ENCODE measurements at regions not wholly inside any gene's neighbourhood (a gene's known extent, or its start where the extent isn't known, plus 50 kb on each side); places are given as distances from the start of the nearest gene placed in this dataset.

DNA sequence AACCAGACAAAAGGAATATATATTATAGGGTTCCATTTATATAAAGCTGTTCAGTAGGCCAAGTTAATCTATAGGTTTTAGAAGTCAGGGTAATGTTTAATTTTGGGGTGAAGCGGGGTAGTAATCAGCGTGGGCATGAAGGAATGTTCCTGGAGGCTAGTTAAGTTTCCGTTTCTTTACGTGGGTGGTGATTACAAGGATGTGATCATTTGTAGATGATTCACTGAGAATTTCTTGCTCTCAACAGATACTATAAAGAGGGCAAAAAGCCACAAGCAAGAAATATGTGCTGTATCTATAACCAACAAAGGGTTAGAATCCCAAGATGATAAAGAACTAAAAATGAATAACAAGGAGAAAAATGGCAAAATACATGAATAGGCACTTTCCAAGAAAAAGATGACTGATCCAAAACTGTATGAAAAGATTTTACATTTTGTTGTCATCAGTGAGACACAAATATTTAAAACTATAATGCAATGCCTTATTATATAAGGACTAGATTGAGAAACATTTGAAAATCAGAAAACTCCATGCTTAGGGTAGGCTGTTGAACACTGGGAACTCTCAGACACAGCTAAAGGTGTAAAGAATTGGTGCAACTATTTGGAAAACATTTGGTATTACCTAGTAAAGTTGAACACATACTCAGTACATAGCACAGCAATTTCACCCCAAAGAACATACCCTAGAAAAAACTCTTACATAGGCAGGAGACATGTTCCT, 224.3 kb upstream of the S1PR3 start:
- DNase-seq, result peak; percentile 87

DNA sequence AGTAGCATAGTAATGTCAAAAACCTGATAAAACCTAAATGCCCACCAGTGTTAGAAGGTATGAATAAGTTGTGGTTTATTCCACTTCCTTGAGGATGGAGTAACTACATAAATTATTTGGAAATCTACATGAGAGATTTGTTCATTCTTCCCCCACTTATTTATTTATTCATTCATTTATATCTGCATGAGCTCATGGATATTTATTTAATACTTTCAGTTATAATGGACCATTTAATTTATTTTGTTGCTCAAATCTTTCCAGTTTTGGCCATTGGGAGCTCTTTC, 223.8 kb upstream of the S1PR3 start:
- no peak for DNase-seq

DNA sequence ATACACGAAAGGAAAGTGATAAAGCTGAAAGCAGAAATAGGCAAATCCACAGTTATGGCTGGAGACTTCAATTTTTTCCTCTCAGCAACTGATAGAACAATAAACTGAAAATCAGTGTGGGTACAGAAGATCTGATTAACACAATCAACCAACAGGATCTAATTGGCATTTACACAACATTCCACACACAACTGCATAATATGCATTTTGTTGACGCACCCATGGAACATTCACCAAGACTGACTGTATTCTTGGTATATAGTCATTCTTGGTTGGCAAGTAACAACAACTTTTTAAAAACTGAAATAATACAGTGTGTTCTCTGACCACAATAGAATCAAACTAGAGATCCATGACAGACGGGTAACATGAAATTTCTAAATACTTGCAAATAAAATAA, 218.7 kb upstream of the S1PR3 start:
- no peak for DNase-seq

DNA sequence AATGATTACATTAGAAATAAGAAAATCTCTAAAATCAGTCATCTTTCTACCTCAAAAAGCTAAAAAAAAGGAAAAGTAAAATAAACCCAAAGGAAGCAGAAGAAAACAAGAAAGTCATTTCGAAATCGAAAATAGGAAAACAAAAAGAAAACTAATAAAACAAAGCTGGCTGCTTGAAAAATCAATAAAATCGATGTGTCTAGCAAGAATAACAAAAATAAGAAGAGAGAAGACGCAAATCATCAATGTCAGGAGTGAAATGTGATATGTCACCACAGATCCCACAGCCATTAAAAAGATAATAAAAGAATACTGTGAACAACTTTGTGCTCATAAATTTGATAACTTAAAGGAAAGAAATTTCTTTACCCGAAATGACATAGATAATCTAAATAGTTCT, 218.1 kb upstream of the S1PR3 start:
- DNase-seq, result no peak

DNA sequence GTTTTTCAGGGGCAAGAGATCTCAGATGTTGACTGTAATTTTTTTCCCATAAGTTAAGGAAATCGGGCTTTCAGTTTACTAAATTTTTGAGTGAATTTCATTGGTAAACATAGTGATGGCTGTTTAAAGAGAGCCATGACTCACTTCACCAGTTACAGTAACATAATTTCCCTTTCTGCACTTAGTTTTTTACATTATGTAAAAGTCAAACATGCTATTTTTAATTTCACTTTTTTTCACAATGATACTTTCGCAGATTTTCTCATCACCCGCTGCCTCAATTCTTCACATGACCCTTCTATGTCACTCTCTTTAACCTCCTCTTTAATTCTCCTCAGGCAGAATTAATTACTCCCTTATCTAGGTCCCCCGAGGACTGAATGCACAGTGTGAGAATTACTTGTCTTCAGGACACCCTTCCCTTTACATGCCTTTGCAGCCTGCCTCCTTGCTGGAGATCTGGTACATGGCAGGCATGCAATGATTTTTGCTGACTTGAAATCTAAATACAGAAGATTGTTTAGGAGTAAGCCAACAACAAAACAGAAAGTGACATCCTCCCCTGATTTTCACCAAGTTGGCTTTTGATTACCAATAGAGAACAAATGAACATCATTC, 217.5 kb upstream of the S1PR3 start:
- DNase-seq, result no peak

DNA sequence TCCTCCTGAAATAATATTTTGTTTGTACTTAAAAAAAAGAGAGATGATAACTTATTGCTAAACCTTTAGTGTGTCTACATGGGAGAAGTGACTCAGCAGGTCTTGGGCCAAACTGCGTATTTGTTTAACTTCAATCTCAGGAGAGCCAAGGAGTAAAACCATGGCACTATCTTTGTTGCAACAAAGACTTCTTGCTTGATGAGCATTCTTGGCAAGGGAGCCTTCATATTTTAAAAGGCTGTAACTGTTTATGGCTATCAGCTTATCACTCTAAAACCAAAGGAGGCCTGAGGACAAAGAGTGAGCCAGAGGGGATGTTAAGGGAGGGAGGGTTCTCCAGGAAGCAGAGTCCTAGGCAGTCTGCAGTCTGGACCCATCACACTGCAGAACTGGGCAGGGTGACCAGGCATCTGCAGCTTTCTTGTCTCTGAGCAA, 216.2 kb upstream of the S1PR3 start:
- DNase-seq, result peak; percentile 85

DNA sequence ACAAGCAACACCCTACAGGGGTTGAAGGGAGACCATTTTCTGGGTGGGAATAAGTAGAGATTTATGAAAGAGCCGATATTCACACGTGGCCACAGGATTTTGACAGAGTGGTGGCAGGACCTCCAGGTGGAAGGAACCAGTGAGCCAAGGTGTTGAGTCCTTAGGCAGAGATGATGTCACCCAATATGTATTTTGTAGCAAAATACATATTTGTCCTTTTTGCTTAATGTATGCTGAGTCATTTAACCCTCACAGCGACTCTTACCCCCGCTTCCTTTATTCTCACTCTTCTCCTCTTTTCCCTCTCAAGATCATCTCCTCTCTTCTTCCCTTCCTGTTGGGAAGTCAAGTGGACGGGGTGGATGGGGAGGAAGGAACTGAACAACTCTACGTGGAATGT, 215.7 kb upstream of the S1PR3 start:
- DNase-seq, result peak; percentile 53

DNA sequence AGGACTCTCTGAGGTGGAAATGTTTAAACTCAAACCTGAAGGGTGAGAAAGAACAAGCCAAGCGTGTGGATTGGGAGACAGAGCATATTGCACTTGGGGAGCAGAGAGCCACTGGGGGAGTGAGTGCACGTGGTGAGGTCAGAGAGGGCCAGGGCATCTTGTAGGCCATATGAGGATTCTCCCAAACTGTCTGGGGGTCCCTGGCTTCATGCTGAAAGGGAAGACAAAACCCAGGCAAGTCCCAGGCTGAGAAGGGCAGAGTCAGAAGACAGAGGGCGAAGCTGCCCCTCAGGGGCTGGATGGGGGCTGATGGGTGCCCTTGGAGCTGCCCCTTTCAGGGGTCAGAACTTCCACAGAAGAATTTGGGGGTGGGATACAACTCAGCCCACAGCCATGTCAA, 215.3 kb upstream of the S1PR3 start:
- no peak for DNase-seq

DNA sequence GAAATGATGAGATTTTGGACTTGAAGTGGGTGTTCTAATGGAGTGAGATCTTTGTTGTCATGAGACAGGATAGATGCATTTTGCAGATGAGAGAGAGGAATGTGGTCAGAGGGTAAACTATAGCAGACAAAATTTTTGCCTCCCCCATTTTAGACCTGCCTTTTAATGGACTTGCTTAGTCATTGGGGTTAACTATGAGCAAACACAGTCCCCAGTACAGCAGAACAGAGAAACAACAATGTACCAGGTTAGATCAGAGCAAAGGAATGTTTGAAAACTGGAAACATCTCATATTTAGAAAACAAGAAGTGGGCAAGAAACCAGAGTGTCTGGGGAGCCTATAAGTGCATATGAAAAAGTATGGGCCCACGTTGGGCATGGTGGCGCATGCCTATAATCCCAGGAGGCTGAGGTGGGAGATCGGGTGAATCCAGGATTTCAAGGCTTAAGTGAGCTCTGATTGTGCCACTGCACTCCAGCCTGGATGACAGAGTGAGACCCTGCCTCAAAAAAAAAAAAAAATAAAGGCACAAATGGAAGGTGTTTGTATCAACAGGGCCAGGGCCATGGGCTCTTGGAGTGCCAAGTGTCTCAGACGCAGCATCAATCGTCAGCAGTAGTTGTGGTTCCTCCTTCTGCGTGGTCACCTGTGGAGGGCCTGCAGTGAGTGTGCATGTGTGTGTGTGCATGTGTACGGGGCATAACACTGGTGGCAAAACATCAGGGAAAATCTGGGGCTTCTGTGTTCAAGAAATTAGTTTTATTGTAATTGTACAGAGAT, 214.4 kb upstream of the S1PR3 start:
- peak; percentile 93 for DNase-seq

DNA sequence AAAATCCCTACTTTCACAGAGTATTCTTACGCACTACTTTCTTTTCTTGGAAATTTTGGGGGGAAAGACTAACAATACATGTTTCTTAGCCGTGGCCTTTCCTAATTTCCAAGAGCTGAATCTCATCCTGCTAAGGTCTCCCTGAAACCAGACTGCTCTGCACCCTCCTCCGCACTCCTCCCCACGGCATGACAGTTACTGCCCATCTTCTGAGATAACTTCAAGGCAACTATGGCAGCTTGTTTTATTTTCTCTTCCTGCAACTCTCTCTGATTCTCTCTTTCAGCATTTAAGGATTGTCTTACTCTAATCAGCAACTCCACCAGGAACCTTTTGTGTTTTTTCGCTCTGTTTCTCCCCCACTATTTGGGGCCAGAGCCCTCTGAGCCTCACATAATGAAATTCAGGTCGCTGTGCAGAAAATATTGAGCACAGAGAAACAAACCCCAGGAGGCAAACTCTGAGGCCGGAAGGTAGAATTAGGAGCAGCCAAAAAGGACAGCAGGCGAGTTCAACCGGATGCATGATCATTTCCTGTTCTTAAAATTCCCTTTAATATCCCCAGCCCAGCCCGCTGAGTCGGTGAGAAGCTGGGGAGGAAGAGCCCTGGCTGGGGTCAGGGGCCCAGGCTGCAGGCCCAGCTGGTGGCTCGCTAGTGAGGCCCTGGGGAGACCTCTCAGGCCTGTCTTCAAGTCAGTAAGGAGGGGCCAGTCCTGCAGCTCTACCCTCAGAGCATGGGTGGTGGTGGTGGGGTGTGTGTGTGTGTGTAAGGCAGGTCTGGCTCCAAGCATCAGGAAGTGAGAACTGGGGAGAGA, 213.6 kb upstream of the S1PR3 start:
- peak; percentile 67 for DNase-seq

DNA sequence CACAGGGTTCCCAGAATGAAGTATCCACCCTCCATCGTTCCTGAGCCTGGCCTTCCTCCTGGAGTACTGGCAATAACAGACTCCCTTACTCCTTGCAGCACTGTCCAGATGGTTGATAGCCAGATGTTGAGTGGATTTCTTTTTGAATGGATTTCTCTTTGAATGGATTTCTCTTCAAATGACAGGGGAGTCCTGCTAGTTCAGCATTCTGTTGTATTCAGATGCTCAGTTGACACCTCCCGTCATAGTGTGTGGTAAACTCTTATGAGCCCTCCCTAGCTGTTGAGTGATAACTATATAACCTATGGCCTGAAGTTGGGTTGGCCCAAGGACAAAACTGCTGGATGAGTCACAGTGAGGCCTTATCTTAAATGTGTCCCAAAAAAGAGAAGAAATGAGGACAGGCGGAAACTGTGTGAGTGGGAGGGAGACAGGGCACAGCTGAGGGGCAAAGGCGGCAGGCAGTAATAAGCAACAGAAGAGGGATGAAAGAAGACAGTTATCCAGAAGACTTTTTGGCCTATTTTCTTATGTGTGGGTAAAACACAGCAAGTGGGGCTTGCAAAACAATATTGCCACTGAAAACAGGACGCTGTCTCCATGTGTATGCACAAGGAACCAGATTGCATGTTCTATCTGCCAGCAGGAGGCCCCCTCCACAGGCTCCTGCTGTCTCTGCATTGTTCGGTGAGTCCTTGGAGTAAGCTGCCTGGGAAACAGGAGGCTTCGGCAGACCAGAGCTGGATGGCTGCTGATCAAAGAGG, 209.5 kb upstream of the S1PR3 start:
- no peak for DNase-seq

DNA sequence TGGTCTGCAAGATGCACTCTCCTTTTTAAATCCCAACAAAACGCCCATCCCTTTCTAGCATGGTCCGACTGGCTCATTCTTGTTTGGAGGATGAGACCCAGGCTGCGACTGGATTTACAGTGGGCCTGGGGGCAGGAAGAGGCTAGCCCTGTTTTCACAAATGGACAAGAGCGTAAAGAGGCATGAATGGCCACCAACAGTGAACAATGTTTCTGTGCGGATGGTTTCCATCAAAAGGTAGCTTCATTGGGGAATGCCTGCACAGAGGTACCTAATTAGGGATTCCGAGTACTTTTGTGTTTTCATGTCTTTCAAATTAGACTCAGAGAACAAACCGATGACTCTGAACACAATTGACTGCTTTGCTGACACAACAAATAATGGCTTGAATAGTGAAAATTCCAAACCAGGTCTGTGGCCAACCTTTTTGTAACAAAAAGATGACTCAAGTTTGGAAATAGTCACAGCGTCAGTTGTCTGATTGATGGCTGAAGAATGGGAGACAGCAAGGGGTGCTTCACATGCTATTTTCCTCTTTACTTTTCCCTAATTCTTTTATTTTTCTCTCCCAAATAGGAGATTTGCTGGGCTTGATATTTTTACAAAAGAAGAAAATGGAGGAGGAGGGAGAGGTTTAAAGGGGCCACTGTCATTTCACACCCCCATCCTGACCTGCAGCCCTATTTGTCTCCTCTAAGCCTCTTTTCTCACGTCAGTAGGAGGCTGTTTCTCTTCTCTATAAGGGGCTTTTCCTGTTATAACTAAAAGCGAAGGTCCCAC, 208.1 kb upstream of the S1PR3 start:
- no peak for DNase-seq

DNA sequence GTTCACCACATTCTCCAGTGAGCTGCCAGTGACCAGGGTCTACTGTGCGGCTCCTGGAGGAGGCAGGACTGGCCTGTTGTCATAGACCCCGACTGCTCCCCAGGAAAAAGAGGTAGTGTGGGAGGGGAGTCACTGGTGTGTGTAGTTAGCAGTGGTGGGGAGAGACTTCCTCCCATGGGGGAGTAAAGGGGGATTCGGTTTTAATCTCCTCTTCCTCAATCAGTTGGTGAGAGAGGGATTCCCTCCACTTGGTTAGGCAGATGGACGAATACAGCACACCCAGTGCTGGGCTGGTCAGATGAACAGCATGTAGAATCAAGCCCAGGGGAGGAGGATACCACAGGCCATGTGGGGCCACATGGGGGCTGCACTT, 207.6 kb upstream of the S1PR3 start:
- no peak for DNase-seq

DNA sequence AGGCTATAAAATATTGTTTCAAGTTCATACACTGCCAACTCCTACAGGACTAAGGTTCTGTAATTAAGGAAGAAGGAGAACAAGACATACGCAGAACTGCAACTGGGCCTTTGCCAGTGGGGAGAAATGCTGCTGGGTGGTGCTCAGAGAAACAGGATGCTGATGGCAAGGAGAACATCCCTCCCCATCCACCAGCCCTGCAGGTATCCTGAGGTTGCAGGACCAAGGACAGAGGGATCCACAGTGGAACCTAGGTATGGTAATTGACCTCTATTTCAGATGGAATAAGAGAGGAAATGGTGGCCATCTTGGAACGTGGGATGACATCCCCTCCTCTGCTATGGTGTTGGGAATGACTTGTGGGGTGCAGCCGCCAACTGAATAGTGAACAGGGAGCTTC, 206.3 kb upstream of the S1PR3 start:
- no peak for DNase-seq

DNA sequence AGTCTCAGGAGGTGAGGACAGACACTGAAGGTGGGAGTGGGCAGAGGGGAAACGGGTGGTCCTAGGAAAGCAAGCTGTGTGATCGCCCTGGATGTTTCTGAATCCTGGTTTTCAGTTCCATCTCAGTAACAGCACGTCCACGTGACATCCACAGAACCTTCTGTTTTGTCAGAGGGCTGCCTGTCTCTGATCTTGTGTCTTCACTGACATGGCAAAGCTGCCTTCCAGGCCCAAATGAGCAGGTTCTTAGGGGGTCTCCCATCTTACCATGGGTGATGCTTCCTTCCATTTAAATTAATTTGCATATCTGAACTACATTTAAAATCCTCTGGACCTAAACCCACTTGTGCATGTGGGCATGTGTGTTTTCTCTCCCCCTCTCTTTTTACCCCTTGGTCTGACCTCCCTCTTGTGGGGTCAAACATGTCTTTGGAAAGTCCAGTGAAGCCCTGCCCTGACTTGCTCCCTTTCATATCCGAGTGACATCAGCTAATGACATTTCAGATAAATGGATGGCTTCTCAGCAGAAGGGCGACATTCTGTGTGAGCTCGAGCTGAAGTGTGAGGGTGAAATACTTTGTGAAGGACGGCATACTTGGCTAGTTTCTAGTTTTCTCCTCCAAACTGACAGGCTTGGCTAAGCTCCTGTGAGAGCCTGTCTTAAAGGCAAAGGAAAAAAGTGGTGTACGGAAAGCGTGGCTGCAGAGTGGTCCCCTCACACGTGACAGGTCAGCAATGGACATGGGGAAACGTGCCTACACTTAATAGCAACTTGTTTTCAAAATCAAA, 204.8 kb upstream of the S1PR3 start:
- DNase-seq, result no peak

DNA sequence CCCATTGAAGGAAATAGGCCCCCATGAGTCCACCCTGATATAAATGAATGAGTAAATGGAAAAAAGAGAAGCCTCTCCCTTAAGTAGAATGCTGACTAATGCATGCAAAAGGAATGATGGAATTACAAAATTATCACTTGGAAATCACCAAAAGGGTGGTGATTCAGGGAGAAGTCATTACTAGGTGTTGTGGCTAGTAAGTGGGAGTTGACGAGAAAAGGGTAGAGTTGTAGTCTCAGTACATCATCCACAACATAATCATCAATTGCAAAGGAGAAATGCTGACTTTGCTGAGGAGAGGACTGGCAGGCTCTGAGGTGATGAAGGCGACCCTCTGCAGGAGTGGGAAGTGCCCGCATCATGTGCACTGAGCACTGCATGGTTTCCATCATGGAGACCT, 201.5 kb upstream of the S1PR3 start:
- DNase-seq, result no peak

DNA sequence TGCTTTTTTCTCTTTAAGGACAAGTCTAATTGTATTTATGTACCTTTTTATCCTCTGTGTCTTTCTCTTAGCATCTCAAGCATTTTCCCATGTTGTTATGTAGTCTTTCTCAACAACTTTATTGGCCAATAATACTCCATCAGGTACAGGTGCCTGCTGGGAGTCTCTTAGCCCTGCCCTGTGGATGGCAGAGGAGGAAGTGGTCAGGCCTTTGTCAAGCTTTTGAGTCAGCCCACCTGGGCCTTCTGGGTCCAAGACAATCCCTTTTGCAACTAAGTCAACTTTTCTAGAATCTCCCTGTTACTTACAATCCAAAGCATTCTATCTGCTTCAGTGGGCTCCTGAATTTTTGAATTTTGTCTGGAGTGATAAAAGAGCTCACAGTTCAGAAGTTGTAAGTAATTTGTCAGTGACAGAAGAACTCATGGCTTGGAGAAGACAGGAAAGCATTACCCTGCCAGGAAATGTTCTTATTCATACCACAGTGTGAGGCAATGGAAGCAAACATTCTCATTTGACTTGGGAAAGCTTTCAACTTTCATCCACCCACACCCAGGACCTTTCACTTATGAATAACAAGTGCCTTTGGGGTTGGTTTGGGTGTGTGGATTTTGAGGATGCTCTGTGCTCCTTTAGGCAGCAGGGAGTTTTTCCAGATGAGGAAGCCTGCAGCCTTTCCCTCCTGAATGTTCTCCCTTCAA, 200.0 kb upstream of the S1PR3 start:
- peak; percentile 71 for DNase-seq

DNA sequence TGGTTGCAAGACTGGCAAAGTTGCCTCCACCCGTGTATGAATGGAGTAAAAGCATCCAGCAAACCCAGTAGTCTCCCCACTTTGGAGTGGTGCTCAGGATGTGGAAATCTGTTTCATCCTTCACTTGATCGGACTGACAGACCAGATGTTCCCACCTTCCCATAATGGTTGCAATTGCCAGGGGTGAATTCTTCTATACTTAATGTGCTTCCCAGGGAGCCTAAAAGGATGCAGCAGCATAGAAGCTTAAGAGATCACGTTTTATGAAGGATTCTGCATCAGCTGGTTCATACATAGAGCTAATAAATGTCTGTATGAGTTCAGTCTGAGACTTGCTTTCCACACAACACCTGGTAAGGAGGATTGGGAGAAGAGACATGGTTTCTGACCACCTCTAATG, 198.8 kb upstream of the S1PR3 start:
- no peak for DNase-seq

DNA sequence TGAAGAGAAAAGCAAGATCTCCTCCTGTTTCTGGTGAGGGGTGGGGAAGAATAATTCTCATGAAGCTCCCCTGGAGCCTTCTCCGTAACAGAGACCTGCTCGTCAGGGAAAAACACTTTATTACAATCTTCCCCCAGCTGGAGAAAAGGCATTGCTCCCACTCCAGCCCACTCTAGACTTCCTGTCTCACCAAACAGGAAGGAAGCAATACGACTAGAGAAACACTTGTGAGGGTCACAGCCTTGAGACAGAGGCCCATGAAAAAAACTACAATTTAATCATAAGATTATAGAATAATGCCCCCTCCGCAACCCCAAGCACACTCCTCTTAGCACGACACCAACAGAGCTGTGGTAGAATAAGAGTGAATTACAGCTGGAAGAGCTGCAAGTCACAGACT, 197.2 kb upstream of the S1PR3 start:
- DNase-seq, result no peak

DNA sequence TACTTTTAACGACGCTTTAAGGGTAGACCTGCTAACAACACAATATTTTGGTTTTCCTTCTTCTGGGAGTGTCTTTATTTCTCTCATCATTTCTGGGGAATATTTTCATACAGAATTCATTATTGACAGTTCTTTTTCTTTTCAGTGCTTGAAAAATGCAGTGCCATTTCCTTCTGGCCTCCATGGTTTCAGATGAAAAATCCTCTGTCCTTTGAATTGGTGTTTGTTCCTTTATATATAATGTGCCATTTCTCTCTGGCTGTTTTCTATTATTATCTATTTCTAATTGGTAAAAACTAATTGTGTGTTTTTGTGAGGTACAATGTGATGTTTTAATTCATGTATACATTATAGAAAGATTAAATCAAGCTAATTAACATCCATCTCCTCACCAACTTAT, 194.3 kb upstream of the S1PR3 start:
- DNase-seq, result no peak

DNA sequence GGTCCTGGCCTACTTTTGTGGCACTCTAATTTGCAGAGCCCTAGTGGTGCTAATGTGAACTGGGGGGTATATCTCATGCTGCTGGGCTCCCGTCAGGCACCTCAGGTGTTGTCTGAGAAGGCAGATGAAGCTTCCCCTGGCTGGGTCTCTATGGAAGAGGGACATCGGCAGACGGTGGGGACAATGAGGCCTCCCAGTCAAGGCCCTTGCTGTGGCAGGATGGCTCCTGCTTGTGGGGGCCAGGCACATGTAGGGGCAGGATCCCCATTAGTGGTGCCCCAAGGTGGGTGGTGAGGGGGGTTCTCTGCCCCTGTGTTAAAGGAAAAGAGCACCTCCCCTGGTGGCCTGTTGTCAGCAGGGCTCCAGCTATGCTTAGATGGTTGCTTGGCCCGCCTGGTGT, 192.8 kb upstream of the S1PR3 start:
- no peak for DNase-seq
